ENCODE measurements at regions not wholly inside any gene's neighbourhood (a gene's known extent, or its start where the extent isn't known, plus 50 kb on each side); places are given as distances from the start of the nearest gene placed in this dataset.

GRCh38 chr1:55575571-55576279 is 360.6 kb upstream of the USP24 start:
- Histone ChIP-seq H3K27me3 (replicated peaks; ENCODE audit: control insufficient read depth, insufficient read depth, low read length, poor library complexity, severe bottlenecking) (no peaks in the 10 kb centered on the region), H3K36me3 (ENCODE audit: control insufficient read depth, insufficient read depth, low read length) (no peaks in the 10 kb centered on the region), H3K4me1 (ENCODE audit: control insufficient read depth, insufficient read depth, low read length, poor library complexity, severe bottlenecking) (no peaks in the 10 kb centered on the region), H3K9me3 (ENCODE audit: control insufficient read depth, low read length) (no peaks in the 10 kb centered on the region), H3K4me3 (ENCODE audit: insufficient read depth, low read depth, low read length, poor library complexity, severe bottlenecking) (no peak overlapping the region), H3K27ac (ENCODE audit: insufficient read depth, low read length, poor library complexity, severe bottlenecking) (no peak overlapping the region)
- no peak for DNase-seq

- no peaks in the 10 kb centered on the region for H3K4me1 ChIP-seq (ENCODE audit: control insufficient read depth, insufficient read depth, low read length, poor library complexity, severe bottlenecking)
- H3K27ac ChIP-seq (ENCODE audit: insufficient read depth, low read length, poor library complexity, severe bottlenecking): no peak overlapping the region
- H3K27me3 ChIP-seq (replicated peaks; ENCODE audit: control insufficient read depth, insufficient read depth, low read length, poor library complexity, severe bottlenecking): no peaks in the 10 kb centered on the region
- no peak overlapping the region for H3K4me3 ChIP-seq (ENCODE audit: insufficient read depth, low read depth, low read length, poor library complexity, severe bottlenecking)
- H3K9me3 ChIP-seq (ENCODE audit: control insufficient read depth, low read length): no peaks in the 10 kb centered on the region
- DNase-seq: no peak
- no peaks in the 10 kb centered on the region for H3K36me3 ChIP-seq (ENCODE audit: control insufficient read depth, insufficient read depth, low read length)
Measured at GRCh38 chr1:55574691-55575225, 359.6 kb upstream of the USP24 start.

GRCh38 chr1:55572878-55573734 is 357.9 kb upstream of the USP24 start:
- DNase-seq: no peak
- no peak overlapping the region for H3K27ac ChIP-seq (ENCODE audit: insufficient read depth, low read length, poor library complexity, severe bottlenecking)
- no peaks in the 10 kb centered on the region for H3K27me3 ChIP-seq (replicated peaks; ENCODE audit: control insufficient read depth, insufficient read depth, low read length, poor library complexity, severe bottlenecking)
- H3K4me3 ChIP-seq (ENCODE audit: insufficient read depth, low read depth, low read length, poor library complexity, severe bottlenecking): no peak overlapping the region
- no peaks in the 10 kb centered on the region for H3K36me3 ChIP-seq (ENCODE audit: control insufficient read depth, insufficient read depth, low read length)
- H3K4me1 ChIP-seq (ENCODE audit: control insufficient read depth, insufficient read depth, low read length, poor library complexity, severe bottlenecking): no peaks in the 10 kb centered on the region
- H3K9me3 ChIP-seq (ENCODE audit: control insufficient read depth, low read length): no peaks in the 10 kb centered on the region

- Histone ChIP-seq H3K4me1 (ENCODE audit: control insufficient read depth, insufficient read depth, low read length, poor library complexity, severe bottlenecking) (no peaks in the 10 kb centered on the region), H3K27me3 (replicated peaks; ENCODE audit: control insufficient read depth, insufficient read depth, low read length, poor library complexity, severe bottlenecking) (no peaks in the 10 kb centered on the region), H3K36me3 (ENCODE audit: control insufficient read depth, insufficient read depth, low read length) (no peaks in the 10 kb centered on the region), H3K4me3 (ENCODE audit: insufficient read depth, low read depth, low read length, poor library complexity, severe bottlenecking) (no peak overlapping the region), H3K9me3 (ENCODE audit: control insufficient read depth, low read length) (no peaks in the 10 kb centered on the region), H3K27ac (ENCODE audit: insufficient read depth, low read length, poor library complexity, severe bottlenecking) (no peak overlapping the region)
- no peak for DNase-seq
Measured at GRCh38 chr1:55571767-55572166, 356.6 kb upstream of the USP24 start.

GRCh38 chr1:55569417-55569816 is 354.3 kb upstream of the USP24 start:
- no peaks in the 10 kb centered on the region for H3K9me3 ChIP-seq (ENCODE audit: control insufficient read depth, low read length)
- no peak overlapping the region for H3K4me3 ChIP-seq (ENCODE audit: insufficient read depth, low read depth, low read length, poor library complexity, severe bottlenecking)
- H3K27me3 ChIP-seq (replicated peaks; ENCODE audit: control insufficient read depth, insufficient read depth, low read length, poor library complexity, severe bottlenecking): no peaks in the 10 kb centered on the region
- no peaks in the 10 kb centered on the region for H3K4me1 ChIP-seq (ENCODE audit: control insufficient read depth, insufficient read depth, low read length, poor library complexity, severe bottlenecking)
- no peak overlapping the region for H3K27ac ChIP-seq (ENCODE audit: insufficient read depth, low read length, poor library complexity, severe bottlenecking)
- DNase-seq: no peak
- no peaks in the 10 kb centered on the region for H3K36me3 ChIP-seq (ENCODE audit: control insufficient read depth, insufficient read depth, low read length)

GRCh38 chr1:55568732-55569131 is 353.6 kb upstream of the USP24 start:
- H3K4me3 ChIP-seq (ENCODE audit: insufficient read depth, low read depth, low read length, poor library complexity, severe bottlenecking): no peak overlapping the region
- H3K27me3 ChIP-seq (replicated peaks; ENCODE audit: control insufficient read depth, insufficient read depth, low read length, poor library complexity, severe bottlenecking): no peaks in the 10 kb centered on the region
- DNase-seq: no peak
- H3K9me3 ChIP-seq (ENCODE audit: control insufficient read depth, low read length): no peaks in the 10 kb centered on the region
- no peaks in the 10 kb centered on the region for H3K36me3 ChIP-seq (ENCODE audit: control insufficient read depth, insufficient read depth, low read length)
- H3K4me1 ChIP-seq (ENCODE audit: control insufficient read depth, insufficient read depth, low read length, poor library complexity, severe bottlenecking): no peaks in the 10 kb centered on the region
- no peak overlapping the region for H3K27ac ChIP-seq (ENCODE audit: insufficient read depth, low read length, poor library complexity, severe bottlenecking)

GRCh38 chr1:55560266-55560665 is 345.1 kb upstream of the USP24 start:
- no peak for DNase-seq
- H3K4me1 ChIP-seq (ENCODE audit: control insufficient read depth, insufficient read depth, low read length, poor library complexity, severe bottlenecking): no peaks in the 10 kb centered on the region
- no peaks in the 10 kb centered on the region for H3K27me3 ChIP-seq (replicated peaks; ENCODE audit: control insufficient read depth, insufficient read depth, low read length, poor library complexity, severe bottlenecking)
- H3K9me3 ChIP-seq (ENCODE audit: control insufficient read depth, low read length): no peaks in the 10 kb centered on the region
- H3K36me3 ChIP-seq (ENCODE audit: control insufficient read depth, insufficient read depth, low read length): no peaks in the 10 kb centered on the region
- H3K4me3 ChIP-seq (ENCODE audit: insufficient read depth, low read depth, low read length, poor library complexity, severe bottlenecking): no peak overlapping the region
- no peak overlapping the region for H3K27ac ChIP-seq (ENCODE audit: insufficient read depth, low read length, poor library complexity, severe bottlenecking)

- Histone ChIP-seq H3K27me3 (replicated peaks; ENCODE audit: control insufficient read depth, insufficient read depth, low read length, poor library complexity, severe bottlenecking) (no peaks in the 10 kb centered on the region), H3K4me3 (ENCODE audit: insufficient read depth, low read depth, low read length, poor library complexity, severe bottlenecking) (no peak overlapping the region), H3K9me3 (ENCODE audit: control insufficient read depth, low read length) (no peaks in the 10 kb centered on the region), H3K27ac (ENCODE audit: insufficient read depth, low read length, poor library complexity, severe bottlenecking) (no peak overlapping the region), H3K4me1 (ENCODE audit: control insufficient read depth, insufficient read depth, low read length, poor library complexity, severe bottlenecking) (no peaks in the 10 kb centered on the region), H3K36me3 (ENCODE audit: control insufficient read depth, insufficient read depth, low read length) (no peaks in the 10 kb centered on the region)
- DNase-seq: no peak
Measured at GRCh38 chr1:55559842-55560241, 344.7 kb upstream of the USP24 start.

GRCh38 chr1:55559161-55559611 is 344.0 kb upstream of the USP24 start:
- no peak overlapping the region for H3K4me3 ChIP-seq (ENCODE audit: insufficient read depth, low read depth, low read length, poor library complexity, severe bottlenecking)
- H3K9me3 ChIP-seq (ENCODE audit: control insufficient read depth, low read length): no peaks in the 10 kb centered on the region
- H3K27ac ChIP-seq (ENCODE audit: insufficient read depth, low read length, poor library complexity, severe bottlenecking): no peak overlapping the region
- H3K27me3 ChIP-seq (replicated peaks; ENCODE audit: control insufficient read depth, insufficient read depth, low read length, poor library complexity, severe bottlenecking): no peaks in the 10 kb centered on the region
- no peaks in the 10 kb centered on the region for H3K4me1 ChIP-seq (ENCODE audit: control insufficient read depth, insufficient read depth, low read length, poor library complexity, severe bottlenecking)
- no peaks in the 10 kb centered on the region for H3K36me3 ChIP-seq (ENCODE audit: control insufficient read depth, insufficient read depth, low read length)
- DNase-seq: no peak

- H3K4me3 ChIP-seq (ENCODE audit: insufficient read depth, low read depth, low read length, poor library complexity, severe bottlenecking): no peak overlapping the region
- no peak overlapping the region for H3K27ac ChIP-seq (ENCODE audit: insufficient read depth, low read length, poor library complexity, severe bottlenecking)
- no peaks in the 10 kb centered on the region for H3K36me3 ChIP-seq (ENCODE audit: control insufficient read depth, insufficient read depth, low read length)
- H3K27me3 ChIP-seq (replicated peaks; ENCODE audit: control insufficient read depth, insufficient read depth, low read length, poor library complexity, severe bottlenecking): no peaks in the 10 kb centered on the region
- H3K9me3 ChIP-seq (ENCODE audit: control insufficient read depth, low read length): no peaks in the 10 kb centered on the region
- DNase-seq: no peak
- H3K4me1 ChIP-seq (ENCODE audit: control insufficient read depth, insufficient read depth, low read length, poor library complexity, severe bottlenecking): no peaks in the 10 kb centered on the region
Measured at GRCh38 chr1:55558515-55558914, 343.4 kb upstream of the USP24 start.
